ENCODE measurements at regions not wholly inside any gene's neighbourhood (a gene's known extent, or its start where the extent isn't known, plus 50 kb on each side); places are given as distances from the start of the nearest gene placed in this dataset.

GRCh38 chr2:173580956-173581355 lies 226.3 kb downstream of the CDCA7 start:
- TF ChIP-seq, protein P1, sequence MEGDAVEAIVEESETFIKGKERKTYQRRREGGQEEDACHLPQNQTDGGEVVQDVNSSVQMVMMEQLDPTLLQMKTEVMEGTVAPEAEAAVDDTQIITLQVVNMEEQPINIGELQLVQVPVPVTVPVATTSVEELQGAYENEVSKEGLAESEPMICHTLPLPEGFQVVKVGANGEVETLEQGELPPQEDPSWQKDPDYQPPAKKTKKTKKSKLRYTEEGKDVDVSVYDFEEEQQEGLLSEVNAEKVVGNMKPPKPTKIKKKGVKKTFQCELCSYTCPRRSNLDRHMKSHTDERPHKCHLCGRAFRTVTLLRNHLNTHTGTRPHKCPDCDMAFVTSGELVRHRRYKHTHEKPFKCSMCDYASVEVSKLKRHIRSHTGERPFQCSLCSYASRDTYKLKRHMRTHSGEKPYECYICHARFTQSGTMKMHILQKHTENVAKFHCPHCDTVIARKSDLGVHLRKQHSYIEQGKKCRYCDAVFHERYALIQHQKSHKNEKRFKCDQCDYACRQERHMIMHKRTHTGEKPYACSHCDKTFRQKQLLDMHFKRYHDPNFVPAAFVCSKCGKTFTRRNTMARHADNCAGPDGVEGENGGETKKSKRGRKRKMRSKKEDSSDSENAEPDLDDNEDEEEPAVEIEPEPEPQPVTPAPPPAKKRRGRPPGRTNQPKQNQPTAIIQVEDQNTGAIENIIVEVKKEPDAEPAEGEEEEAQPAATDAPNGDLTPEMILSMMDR (conservative IDR thresholded peaks at IDR 0.05; ENCODE audit: low read depth, low read length), result no peak
- no peak for TF ChIP-seq EZH2 (IDR thresholded peaks at IDR 0.05; ENCODE audit: borderline replicate concordance, low read depth, low read length, poor library complexity, severe bottlenecking)

All from A673 (cell line).